ENCODE measurements at regions not wholly inside any gene's neighbourhood (a gene's known extent, or its start where the extent isn't known, plus 50 kb on each side); places are given as distances from the start of the nearest gene placed in this dataset.
"Not testable (repeated sequence)": the region's sequence is repeated elsewhere in the genome, so short reads cannot be mapped to it uniquely, and the experiment has no call there.

DNA sequence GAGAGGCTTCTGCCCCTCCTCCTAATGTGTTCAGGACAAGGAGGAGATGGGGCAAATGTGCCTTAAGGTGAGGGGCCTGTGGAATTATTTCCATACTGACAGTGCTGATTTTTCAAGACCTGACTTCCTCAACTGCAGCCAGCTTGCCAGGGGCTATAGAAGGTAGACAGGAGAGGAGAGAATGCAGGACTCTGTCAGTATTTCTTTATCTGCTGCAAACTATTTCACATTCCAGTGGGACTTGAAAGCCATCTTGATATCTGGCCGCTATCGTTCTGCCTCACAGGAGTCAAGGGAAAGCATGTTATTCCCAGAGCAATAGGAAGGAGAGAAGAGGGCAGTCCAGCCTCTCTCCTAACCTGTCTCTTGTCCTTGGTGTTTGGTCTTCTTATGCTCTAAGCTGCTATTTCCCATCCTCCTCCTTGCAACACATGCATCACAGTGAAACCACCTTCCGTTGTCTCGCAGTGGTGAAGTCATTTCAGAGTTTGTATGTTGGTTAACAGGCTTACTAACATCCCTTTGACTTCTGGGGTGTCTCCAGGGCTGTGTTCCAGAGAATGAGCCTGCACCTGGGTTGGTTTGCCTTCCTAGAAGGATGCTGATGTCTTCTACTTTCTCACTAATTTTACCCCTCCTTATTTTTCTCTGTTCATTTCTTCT is 95.1 kb upstream of the MRPS22 start:
- no peak for DNase-seq

DNA sequence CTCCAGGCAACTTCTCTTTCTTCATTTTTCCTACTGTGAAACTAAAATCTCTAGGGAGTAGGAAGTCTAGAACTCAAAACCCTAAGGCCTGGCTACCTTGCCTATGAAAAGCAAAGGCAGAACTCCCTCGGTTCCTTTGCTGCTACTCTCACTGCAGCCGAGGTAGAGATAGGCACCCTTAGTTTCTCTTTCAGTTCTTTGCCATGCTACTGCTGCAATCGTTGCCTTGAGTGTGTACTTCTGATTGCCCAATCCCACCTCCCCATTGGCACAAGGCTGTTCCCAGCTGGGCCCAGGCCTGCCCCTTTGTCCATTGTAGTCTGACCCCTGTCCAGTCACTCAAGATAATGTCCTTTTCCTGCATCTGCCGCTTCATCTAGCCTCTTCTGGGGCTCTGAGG is 92.3 kb upstream of the MRPS22 start:
- no peak for DNase-seq

DNA sequence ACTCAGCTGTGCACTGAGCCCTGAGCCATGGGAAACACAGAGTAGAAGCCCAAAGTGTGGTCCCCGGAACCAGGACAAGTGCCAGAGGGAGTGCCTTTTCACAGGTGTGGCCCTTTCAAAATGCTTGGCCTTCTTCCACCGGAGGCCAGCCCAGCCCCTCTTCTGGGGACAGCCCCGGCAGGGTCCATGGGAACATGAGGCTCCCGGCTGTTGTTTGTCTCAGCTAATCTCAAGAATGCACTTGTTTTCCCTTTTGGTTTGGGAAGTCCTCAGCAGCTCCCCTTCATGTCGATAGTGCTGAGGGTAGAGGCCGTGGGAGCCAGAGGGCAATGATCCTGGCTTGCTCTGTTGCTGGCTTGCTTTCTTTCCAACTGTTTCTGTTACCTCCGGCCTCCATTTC is 91.1 kb upstream of the MRPS22 start:
- no peak for DNase-seq

DNA sequence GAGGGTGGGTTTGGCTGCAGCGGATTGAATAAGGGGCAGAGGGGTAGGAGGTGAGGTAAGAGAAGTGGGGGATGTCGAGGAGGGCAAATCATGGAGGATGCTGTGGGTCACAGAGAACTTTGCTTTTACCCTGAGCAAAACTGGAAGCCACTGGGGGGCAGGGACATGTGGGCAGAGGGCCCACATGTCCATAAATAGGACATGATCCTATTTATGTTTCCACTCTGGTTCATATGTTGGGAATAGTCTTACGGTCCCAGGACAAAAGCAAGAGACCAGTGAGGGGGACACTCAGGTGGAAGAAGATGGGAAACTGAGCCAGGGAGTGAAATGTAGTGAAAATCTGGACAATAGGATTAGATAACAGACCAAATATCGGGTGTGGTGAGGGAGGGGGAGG is 85.5 kb upstream of the MRPS22 start:
- no peak for DNase-seq

DNA sequence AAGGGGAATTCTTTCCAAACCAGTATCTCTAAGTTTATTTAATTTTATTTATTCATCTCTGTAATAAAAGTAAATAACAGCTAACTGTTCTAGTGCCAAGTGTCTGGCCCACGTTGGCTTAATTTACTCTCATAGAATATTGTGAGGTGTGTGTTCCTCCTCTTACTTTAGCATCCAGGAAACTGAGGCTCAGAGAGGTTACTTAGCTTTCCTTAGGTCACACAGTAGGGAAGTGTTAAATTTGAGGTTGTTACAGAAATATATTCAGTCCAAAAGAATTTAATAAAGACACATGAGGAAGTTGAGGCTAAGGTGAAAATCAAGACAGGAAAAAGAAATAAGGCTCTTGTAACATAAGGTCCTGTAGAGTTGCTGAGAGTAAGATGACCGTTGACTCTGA is 84.4 kb upstream of the MRPS22 start:
- no peak for DNase-seq

DNA sequence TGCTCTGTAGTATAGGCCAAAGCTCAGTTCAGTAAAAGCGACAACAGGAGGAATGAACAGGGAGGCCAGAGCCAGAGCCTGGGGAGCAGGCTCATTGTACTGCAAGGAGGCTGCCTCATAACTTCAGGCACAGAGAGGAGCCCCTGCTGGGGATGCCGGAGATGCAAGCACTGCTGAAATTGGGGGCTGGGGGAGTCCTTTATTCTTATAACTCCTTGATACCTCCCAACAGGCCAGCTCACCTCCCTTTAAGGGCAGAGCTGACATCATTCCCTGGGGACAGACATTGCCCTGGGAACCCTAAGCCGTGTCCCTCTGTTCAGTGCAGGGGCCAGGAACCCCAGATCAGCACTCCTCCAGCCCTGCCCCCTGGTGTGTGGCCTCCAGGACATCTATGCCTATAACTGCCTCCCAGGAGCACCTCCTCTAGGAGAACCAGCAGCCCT is 83.8 kb upstream of the MRPS22 start:
- DNase-seq = no peak

DNA sequence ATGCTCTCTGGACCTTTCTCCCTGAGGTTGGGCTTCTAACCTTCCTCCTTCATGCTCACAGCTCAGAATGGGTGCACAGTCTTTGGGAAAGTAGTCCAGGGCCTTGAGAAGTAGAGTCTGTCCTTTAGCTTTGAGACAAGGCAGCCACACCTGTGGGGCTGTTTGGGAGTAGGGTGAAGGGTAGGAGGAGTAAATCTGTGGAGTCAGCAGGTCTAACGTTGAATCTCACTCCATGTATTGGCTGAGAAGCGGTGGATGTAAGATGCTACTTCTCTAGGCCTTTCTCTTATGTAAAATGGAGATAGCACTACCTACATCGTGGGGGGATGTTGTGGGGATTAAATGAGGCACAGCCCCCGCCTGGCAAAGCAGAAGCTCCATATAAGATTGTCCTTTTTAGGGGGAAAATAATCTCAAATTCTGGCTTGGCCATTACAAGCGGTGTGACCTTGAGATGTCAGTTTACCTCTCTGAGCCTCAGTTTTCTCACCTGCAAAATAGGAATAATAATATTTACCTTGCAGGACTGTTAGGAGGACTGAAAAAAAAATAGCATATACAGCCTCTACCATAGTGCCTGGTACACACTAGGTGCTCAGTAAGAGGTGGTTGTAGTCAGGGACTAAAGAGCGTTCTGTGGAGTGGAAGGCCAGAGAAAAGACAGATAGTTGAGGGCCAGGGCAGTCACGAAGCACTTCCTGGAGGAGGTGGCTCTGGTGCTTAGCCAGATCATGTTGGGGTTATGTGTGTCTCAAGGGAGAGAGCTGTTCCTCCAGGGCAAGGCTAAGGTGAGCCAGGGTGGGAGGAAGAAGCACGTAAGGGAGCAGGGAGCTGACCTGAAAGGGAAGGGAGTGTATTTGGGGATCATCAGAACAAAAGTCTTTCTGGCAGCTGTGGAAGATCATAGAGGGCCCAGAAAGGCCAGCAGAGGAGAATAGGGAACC is 82.8 kb upstream of the MRPS22 start:
- no peak for DNase-seq

DNA sequence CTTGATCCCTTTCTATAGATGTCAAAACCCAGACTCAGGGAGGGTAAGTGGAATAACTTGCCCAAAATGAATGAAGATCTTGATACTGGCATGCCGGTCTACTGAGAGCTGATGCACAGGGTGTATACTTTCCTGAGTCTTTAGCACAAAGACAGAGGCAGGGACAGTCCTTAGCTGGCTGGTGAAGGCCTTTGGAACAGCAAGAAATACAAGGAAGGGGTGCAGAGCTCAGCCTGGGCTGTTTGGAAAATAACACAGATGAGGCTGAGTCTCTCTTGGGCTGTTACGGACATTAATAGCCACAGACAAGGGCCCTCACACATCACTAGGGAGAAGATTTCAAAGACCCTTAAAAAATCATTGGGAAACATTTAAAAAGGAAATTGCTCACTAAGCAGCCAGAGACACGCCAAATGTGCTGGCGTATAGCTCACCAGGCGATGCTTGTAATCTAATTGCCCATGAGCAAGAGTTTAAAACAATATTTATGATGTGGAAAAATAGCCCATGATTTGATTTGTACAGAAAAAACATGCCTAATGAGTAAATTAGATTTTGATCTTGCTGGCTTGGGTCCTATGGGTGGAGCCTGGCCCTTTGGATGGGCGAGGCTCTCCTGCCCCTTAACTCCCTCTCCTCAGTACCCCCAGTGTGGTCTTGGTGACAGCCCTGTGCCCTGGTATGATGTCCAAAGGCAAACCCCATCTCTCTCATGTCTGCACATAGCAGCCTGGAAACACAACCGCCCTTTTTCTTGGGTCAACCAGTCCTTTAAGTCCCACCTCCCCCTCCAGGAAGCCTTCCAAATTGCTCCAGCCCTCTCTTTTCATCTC is 81.8 kb upstream of the MRPS22 start:
- DNase-seq = no peak

DNA sequence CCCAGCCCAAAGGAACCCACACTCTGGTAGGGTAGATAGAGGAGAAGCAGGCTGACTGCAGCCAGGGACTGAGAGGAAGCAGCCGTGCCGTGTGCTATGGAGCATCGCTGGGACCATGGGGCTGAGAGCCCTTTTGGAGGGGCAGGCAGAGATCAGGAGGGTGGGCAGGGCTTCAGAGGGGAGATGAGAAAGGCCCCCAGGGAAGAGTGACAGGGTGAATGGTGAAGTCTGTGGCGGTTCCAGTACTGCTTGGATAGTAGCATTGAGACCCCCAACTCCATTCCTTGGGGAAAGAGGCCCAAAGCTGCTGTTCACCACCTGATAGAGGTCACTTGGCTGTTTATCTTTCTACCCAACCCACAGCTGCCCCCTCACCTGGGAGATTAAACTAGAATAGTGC is 80.0 kb upstream of the MRPS22 start:
- DNase-seq = no peak

DNA sequence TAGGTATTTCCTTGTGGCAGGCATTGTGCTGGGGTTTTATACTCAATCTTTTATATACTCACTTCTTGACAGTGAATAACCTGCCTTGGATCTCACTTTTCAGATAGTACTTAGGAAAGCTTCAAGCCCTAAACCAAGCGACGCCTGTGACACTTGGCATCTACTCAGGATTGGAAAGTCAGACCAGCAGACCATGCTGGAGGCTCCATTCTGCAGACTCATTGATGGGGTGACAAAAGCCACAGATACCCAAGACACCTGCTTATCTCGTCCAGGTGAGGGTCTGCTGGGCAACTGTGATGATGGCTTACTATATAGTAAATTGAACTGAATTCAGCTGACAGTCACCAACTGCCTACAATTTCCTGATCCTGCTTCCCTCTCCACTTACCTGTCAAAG is 79.4 kb upstream of the MRPS22 start:
- no peak for DNase-seq

DNA sequence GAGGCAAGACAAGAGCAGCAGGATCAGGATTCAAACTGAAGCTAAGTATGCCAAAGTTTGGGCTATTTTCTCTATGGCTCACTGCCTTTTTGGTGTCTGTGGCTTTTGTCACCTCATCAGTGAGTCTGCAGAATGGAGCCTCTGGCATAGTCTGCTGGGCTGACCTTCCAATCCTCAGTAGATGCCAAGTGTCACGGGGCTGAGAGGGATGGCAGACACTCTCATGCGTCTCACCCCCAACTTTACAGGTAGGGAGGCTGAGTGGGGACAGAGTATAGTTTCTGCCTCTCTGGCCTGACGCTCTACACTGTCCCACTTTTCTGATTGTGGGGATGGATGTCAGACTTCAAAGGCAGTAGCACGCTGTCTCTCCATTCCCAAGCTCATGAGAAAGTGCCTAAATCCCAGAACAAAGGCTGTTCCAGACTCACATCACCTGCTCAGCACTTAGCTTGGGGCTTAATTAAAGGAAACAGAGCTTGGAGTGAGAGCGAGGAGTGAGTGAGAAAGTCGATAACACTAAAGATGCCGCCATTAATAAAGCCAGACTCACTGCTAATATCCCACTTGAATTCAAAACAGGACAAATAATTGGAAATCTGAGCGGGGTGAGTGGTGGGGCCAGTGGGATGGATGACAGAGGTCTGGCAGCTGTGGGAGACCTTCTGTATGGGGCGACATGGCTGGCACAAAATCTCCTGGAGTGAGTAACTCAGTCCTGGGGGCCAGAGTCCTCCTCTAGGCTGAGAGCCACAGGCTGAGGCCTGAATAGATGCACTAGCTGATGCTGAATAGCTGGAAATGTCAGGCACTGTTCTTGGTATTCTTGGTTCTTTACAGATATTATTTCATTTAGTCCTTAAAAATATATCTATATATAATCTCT is 78.4 kb upstream of the MRPS22 start:
- no peak for DNase-seq

DNA sequence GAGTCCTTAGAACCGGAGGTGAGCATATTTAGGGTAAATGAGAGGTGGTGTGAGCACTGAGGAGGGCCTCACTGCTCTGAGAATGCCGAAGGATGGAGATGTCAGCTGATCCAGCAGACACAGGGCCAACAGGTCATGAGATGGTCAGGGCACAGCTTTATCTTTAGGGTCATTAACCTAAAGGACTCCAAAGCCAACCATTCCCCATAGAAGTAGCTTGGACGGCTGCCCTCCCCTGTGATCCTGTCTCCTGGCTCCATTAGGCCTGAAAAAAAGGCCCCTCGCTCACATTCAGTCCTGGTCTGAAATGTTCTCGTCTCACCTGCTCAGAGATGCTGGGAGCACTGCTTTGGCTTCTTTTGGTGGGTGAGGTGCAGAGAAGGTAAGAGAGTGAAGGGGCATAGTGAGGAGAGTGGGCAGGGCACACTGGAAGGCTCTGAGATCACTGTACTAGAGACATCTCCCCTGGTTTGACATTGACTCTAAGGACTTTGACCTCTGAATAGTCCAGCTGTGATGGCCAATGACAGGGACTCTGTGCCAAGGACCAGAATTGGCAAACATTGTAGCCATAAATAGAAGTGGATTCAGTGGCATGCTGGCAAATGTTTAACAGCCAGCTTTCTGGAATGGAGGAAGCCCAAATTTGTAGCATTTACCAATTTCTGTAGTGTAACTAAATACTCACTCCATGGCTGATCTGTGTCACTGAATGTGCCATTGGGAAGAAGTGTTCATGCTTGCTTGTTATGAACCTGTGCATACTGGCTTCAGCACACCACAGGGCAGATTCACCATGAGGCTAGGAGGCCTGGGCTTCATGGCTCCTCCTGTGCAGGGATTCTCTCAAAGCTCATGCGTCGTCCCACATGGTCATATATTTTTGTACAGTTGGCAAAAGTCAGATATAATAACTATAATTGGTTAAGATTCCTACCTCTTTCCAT is 76.2 kb upstream of the MRPS22 start:
- no peak for DNase-seq

DNA sequence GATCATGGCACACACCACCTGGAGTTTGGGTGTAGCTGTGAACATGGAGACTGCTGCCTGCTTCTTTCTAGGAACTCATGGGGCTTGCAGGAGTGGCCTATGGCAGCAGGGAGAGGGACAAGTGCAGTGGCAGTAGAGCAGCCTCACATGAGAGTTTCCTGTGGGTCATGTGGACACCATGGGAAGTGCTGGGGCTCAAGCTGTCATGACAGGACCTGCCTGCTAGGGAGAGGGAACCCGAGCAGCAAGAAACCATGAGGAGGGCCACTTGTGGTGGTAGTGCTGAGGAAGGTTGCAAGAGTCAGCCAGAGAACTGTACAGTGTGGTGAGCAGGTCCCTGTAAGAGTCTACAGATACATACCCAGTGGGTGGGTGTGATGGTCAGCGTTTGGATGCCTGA is 73.8 kb upstream of the MRPS22 start:
- DNase-seq = no peak

DNA sequence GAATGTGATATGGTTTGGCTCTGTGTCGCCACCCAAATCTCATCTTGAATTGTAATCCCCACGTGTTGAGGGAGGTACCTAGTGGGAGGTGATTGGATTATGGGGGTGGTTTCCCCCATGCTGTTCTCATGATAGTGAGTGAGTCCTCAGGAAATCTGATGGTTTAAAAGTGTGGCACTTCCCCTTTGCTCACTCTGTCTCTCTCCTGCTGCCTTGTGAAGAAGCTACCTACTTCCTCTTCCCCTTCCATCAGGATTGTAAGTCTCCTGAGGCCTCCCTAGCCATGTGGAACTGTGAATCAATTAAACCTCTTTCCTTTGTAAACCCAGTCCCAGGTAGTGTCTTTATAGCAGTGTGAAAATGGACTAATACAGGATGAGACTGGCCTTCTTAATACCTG is 73.2 kb upstream of the MRPS22 start:
- not testable (repeated sequence) for DNase-seq

DNA sequence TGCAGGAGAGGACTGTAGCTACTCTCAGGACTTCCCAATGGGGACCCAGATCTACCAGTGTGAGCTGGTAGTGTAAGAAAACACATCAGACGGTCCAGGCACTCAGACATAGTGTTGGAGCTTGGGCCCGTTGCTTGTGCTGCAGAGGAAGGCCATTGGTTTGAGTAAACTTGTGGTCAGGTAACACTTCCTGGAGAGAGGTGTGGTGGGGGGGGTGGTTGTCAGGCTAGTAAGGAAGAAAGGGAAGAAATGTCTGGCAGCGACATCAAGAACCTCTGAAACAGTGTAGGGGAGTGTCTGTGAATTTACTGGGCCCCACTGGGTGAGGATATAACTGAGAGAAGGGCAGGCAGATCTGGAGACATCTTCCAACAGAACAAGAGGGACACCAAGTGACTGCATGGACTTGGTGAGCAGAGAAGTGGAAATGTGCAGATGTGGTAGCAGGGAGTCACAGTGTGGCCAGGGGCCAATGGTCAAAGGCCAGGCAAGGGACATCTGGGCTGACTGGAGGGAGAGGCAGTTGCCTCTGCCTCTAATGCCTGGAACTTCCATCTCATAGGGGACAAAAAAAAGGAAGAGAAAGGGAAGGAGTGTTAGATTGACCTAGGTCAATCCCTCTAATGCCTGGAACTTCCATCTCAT is 63.7 kb upstream of the MRPS22 start:
- no peak for DNase-seq

DNA sequence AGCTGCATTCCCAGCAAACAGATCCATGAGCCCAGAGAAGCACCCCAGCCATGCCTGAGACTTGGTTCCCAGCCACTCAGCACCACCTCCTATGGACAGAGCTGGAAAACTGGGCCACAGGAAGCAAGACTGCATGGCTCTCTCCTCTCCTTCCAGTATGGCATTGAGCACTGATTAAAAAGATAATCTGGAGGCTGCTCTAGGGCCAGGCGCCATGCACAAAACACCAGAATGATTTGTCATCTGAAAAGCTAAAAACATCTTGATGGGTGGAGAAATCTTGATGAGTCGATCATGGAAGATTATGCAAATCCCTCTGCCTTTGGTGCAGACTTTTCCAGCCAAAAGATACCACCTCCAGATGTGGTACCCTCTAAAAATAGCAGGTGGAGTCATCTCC is 62.7 kb upstream of the MRPS22 start:
- no peak for DNase-seq

DNA sequence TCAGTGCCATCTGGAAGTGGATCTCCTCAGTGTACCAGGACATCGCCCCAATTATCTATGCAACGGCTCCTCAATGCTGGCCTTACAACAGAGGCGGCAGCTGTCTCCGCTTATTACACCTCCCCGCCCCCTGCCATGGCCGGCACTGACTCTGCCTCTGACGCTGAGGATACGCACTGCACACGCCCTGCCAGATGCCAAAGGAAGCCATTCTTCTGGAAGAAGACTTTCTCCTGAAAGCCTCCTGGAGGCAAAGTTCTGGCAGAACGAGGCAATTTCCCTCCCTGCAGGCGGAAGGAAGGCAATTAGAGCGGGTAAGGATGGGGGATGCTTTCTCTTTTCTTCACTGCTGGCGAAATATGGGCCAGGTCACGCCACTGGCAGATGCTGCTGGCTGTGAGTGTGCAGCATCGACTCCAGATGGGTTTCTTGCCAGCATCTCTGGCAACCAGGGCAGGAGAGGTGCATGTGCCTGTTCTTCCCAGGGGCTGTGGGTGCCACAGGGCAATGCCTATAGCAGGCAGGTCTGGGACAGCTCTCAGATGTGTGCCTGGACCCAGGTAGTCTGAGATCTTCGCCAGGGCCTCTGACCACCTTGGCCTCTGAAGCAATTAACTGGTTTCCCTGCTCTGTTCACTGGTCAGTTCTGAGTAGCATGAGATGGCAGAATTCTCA is 62.2 kb upstream of the MRPS22 start:
- DNase-seq = no peak

DNA sequence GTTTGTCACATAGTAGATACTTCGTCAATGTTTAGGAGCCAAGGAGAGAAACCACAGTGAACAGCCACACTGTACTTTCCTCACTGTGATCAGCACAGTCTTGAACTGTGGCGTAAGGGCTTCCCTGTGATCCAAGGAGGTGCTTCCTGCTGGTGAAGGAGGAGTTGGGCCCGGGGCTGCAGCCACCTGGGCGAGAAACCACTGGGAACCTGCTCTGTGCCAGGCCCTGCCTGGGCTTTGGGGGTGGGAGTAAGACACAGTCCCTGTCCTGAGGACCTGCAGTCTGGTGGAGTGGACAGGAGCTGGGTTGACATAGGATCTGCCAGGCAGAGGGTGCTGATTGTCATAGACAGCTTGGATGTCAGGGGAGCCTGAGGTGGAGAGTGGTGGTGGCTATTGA is 60.5 kb upstream of the MRPS22 start:
- no peak for DNase-seq

DNA sequence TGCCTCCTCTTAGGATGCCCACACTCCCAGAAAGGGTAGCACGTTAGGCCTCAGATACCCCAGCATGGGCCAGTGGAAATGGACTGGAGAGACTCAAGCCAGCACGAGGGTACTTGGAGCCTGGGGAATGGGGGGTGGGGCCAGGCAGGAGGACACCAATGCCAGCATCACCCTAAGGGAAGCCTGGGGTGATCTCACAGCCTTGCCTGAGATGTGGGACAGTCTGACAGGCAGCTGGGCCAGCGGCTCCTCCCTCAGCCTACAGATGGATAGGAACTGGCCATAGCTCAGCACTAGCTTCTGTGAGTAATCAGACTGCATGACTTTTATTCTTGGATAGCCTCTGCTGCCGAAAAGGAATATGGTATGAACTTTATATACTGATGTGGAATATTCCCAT is 59.6 kb upstream of the MRPS22 start:
- no peak for DNase-seq

DNA sequence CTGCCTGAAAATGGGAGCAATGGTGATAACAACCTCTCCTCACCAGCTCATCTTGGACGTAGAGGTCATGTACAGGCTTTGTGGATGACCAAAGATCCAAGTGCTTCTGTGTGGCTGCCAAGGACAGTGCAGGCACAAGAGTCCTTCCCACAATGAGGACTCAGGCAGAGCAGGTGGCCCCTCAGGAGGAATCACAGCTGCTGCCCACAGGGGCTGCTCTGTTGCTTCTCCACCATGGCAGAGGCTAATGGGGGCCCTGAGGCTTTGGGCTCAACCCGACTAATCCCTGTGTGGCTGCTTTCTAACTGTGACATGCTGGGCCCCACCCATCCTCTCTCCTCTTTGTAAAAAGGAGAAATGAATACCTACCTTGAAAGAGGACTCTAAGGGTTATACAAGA is 58.1 kb upstream of the MRPS22 start:
- no peak for DNase-seq

All from CD4-positive, alpha-beta T cell treated with Interferon gamma for 1 hour (primary cell).